IMR-90 (cell line): ENCODE measurements at regions not wholly inside any gene's neighbourhood (a gene's known extent, or its start where the extent isn't known, plus 50 kb on each side); places are given as distances from the start of the nearest gene placed in this dataset.

Experiments used
- CEBPB ChIP-seq: IDR thresholded peaks from 2 replicates; pipeline ENCODE4 v1.6.1; 2012; ENCODE audit warnings: low read depth, low read length, improper control_type of control experiment
- RAD21 ChIP-seq: IDR thresholded peaks from 2 replicates; pipeline ENCODE4 v1.6.1; 2012; ENCODE audit warnings: low read length, improper control_type of control experiment
- TF ChIP-seq, protein P1 (sequence below): conservative IDR thresholded peaks from 2 replicates; pipeline ENCODE4 v1.5.1; 2012; ENCODE audit warnings: mild to moderate bottlenecking, low read depth, low read length, improper control_type of control experiment

DNA sequence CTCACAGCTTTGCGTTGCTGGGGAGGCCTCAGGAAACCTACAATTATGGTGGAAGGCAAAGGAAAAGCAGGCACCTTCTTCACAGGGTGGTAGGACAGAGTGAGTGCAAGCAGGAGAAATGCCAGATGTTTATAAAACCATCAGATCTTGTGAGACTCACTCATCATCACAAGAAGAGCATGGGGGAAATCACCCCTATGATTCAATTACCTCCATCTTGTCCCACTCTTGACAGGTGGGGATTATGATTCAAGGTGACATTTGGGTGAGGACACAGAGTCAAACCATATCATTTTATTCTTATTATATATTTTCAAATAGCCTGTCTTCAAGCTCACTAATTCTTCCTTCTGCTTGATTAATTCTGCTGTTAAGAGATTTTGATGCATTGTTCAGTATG lies 665.3 kb downstream of the TRHDE start:
- TF ChIP-seq CEBPB (no peak), RAD21 (no peak)
- TF ChIP-seq, protein P1, sequence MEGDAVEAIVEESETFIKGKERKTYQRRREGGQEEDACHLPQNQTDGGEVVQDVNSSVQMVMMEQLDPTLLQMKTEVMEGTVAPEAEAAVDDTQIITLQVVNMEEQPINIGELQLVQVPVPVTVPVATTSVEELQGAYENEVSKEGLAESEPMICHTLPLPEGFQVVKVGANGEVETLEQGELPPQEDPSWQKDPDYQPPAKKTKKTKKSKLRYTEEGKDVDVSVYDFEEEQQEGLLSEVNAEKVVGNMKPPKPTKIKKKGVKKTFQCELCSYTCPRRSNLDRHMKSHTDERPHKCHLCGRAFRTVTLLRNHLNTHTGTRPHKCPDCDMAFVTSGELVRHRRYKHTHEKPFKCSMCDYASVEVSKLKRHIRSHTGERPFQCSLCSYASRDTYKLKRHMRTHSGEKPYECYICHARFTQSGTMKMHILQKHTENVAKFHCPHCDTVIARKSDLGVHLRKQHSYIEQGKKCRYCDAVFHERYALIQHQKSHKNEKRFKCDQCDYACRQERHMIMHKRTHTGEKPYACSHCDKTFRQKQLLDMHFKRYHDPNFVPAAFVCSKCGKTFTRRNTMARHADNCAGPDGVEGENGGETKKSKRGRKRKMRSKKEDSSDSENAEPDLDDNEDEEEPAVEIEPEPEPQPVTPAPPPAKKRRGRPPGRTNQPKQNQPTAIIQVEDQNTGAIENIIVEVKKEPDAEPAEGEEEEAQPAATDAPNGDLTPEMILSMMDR, result no peak
